Neural cell (in vitro differentiated cells): ENCODE measurements at regions not wholly inside any gene's neighbourhood (a gene's known extent, or its start where the extent isn't known, plus 50 kb on each side); places are given as distances from the start of the nearest gene placed in this dataset.

Source experiments
- H2AFZ ChIP-seq: fragments of 200-600, 300-800 bp; sonication (generic), shearing (Covaris generic); 2 replicates; pipeline ENCODE4 v1.6.0; 2014; ENCODE audit warnings: low read depth, mild to moderate bottlenecking, antibody characterized with exemption, low read length, moderate library complexity
- H3F3A ChIP-seq: fragments of 200-600 bp; shearing (Covaris generic); 2 replicates; pipeline ENCODE4 v1.6.1; 2016; ENCODE audit warnings: mild to moderate bottlenecking, moderate library complexity, mixed read lengths, antibody characterized with exemption, low read length; ENCODE audit not compliant: insufficient read depth, poor library complexity, severe bottlenecking
- H3K27ac ChIP-seq: fragments of 200-600, 300-800 bp; sonication (generic), shearing (Covaris generic); 2 replicates; pipeline ENCODE4 v1.5.1; 2014; ENCODE audit warnings: mild to moderate bottlenecking, low read length, moderate library complexity
- H3K27me3 ChIP-seq: fragments of 300-800, 200-600 bp; sonication (generic), shearing (Covaris generic); 2 replicates; pipeline ENCODE4 v1.6.0; 2014; ENCODE audit warnings: mild to moderate bottlenecking, low read depth, low read length, moderate library complexity; ENCODE audit not compliant: insufficient read depth
- H3K36me3 ChIP-seq: fragments of 300-800, 200-600 bp; sonication (generic), shearing (Covaris generic); 2 replicates; pipeline ENCODE4 v1.5.1; 2014; ENCODE audit warnings: mild to moderate bottlenecking, antibody characterized with exemption, low read length, moderate library complexity; ENCODE audit not compliant: insufficient read depth
- H3K4me2 ChIP-seq: fragments of 300-800, 200-600 bp; sonication (generic), shearing (Covaris generic); 2 replicates; pipeline ENCODE4 v1.6.0; 2014; ENCODE audit warnings: mild to moderate bottlenecking, low read length
- H3K4me3 ChIP-seq: fragments of 300-800, 200-600 bp; sonication (generic), shearing (Covaris generic); 2 replicates; pipeline ENCODE4 v1.5.1; 2014; ENCODE audit warnings: mild to moderate bottlenecking, low read length, moderate library complexity
- H3K79me2 ChIP-seq: fragments of 200-600 bp; shearing (Covaris generic); replicated peaks from 2 replicates; pipeline ENCODE4 v1.6.0; 2014; ENCODE audit warnings: mild to moderate bottlenecking, low read length, moderate library complexity; ENCODE audit not compliant: insufficient read depth
- H3K9ac ChIP-seq: fragments of 300-800, 200-600 bp; sonication (generic), shearing (Covaris generic); 2 replicates; pipeline ENCODE4 v1.6.1; 2016; ENCODE audit warnings: mild to moderate bottlenecking, low read length, mixed read lengths
- H3K9me2 ChIP-seq: fragments of 200-600 bp; shearing (Covaris generic); 2 replicates; pipeline ENCODE4 v1.6.1; 2016; ENCODE audit warnings: mild to moderate bottlenecking, low read length, mixed read lengths; ENCODE audit not compliant: insufficient read depth
- H3K9me3 ChIP-seq: fragments of 200-600, 300-800 bp; sonication (generic), shearing (Covaris generic); 2 replicates; pipeline ENCODE4 v1.6.1; 2016; ENCODE audit warnings: mild to moderate bottlenecking, mixed run types, low read length, moderate library complexity, mixed read lengths
- H4K20me1 ChIP-seq: fragments of 200-600 bp; shearing (Covaris generic); 2 replicates; pipeline ENCODE4 v1.6.1; 2016; ENCODE audit warnings: mild to moderate bottlenecking, mixed run types; ENCODE audit not compliant: insufficient read depth
- EP300 ChIP-seq: fragments of 450-650 bp; conservative IDR thresholded peaks from 2 replicates; pipeline ENCODE4 v1.6.1; 2014; ENCODE audit warnings: antibody characterized with exemption, mild to moderate bottlenecking, moderate library complexity; ENCODE audit not compliant: poor library complexity, severe bottlenecking
- EZH2 ChIP-seq: fragments of 200-600, 300-800 bp; shearing (Covaris generic), sonication (generic); IDR thresholded peaks from 2 replicates; pipeline ENCODE4 v1.6.1; 2014; ENCODE audit warnings: antibody characterized with exemption, low read length, borderline replicate concordance, mild to moderate bottlenecking; ENCODE audit not compliant: insufficient read depth, poor library complexity, severe bottlenecking
- MXI1 ChIP-seq: fragments of 450-650 bp; conservative IDR thresholded peaks from 2 replicates; pipeline ENCODE4 v1.6.1; 2014; ENCODE audit warnings: antibody characterized with exemption, mild to moderate bottlenecking; ENCODE audit not compliant: poor library complexity, severe bottlenecking
- POLR2AphosphoS5 ChIP-seq: IDR thresholded peaks from 2 replicates; pipeline ENCODE4 v1.6.1; 2012
- RAD21 ChIP-seq: fragments of 450-650 bp; conservative IDR thresholded peaks from 2 replicates; pipeline ENCODE4 v1.6.1; 2014; ENCODE audit warnings: antibody characterized with exemption, mild to moderate bottlenecking, moderate library complexity
- SMC3 ChIP-seq: fragments of 450-650 bp; conservative IDR thresholded peaks from 2 replicates; pipeline ENCODE4 v1.6.1; 2014; ENCODE audit warnings: antibody characterized with exemption, mild to moderate bottlenecking, moderate library complexity; ENCODE audit not compliant: poor library complexity
- TAF1 ChIP-seq: IDR thresholded peaks from 2 replicates; pipeline ENCODE4 v1.6.1; 2012; ENCODE audit warnings: low read depth
- TF ChIP-seq, protein P1 (sequence below): fragments of 450-650 bp; IDR thresholded peaks from 2 replicates; pipeline ENCODE4 v1.5.1; 2014; ENCODE audit warnings: antibody characterized with exemption, mild to moderate bottlenecking, moderate library complexity; ENCODE audit not compliant: poor library complexity, severe bottlenecking
- TF ChIP-seq, protein P2 (sequence below): IDR thresholded peaks from 2 replicates; pipeline ENCODE4 v1.6.1; 2012; ENCODE audit warnings: borderline replicate concordance

DNA sequence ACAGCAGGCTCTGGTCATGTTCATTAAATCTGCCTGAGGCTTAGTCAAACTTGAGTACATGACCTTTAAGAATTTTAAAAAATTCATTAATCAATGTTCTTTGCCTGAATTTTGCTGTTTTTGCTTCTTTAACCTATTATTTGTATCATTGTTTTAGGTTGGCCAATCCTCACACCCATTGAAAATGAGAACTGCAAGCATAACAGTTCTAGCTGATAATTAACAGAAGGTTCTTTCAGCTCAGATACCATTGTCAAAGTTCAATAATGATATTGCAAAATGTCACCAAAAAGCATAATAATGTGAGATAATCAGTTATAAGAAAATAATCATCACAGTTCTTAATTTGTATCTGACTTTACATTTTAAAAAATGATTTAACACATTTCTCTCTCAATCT lies 583.1 kb downstream of the TFAP2A start:
- Histone ChIP-seq H4K20me1 (no peaks in the 10 kb centered on the region), H3K4me2 (no peak overlapping the region), H3K27ac (no peak overlapping the region), H3K4me3 (no peak overlapping the region), H3K79me2 (no peaks in the 10 kb centered on the region), H3K9ac (no peak overlapping the region), H3K9me2 (no peaks in the 10 kb centered on the region), H3K27me3 (no peaks in the 10 kb centered on the region), H2AFZ (no peak overlapping the region), H3K36me3 (no peaks in the 10 kb centered on the region), H3K9me3 (no peaks in the 10 kb centered on the region), H3F3A (no peaks in the 10 kb centered on the region)
- TF ChIP-seq, protein P1, sequence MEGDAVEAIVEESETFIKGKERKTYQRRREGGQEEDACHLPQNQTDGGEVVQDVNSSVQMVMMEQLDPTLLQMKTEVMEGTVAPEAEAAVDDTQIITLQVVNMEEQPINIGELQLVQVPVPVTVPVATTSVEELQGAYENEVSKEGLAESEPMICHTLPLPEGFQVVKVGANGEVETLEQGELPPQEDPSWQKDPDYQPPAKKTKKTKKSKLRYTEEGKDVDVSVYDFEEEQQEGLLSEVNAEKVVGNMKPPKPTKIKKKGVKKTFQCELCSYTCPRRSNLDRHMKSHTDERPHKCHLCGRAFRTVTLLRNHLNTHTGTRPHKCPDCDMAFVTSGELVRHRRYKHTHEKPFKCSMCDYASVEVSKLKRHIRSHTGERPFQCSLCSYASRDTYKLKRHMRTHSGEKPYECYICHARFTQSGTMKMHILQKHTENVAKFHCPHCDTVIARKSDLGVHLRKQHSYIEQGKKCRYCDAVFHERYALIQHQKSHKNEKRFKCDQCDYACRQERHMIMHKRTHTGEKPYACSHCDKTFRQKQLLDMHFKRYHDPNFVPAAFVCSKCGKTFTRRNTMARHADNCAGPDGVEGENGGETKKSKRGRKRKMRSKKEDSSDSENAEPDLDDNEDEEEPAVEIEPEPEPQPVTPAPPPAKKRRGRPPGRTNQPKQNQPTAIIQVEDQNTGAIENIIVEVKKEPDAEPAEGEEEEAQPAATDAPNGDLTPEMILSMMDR = no peak
- TF ChIP-seq POLR2AphosphoS5 = no peak
- no peak for TF ChIP-seq MXI1
- no peak for TF ChIP-seq RAD21
- TF ChIP-seq TAF1 = no peak
- TF ChIP-seq EZH2 = no peak
- TF ChIP-seq, protein P2, sequence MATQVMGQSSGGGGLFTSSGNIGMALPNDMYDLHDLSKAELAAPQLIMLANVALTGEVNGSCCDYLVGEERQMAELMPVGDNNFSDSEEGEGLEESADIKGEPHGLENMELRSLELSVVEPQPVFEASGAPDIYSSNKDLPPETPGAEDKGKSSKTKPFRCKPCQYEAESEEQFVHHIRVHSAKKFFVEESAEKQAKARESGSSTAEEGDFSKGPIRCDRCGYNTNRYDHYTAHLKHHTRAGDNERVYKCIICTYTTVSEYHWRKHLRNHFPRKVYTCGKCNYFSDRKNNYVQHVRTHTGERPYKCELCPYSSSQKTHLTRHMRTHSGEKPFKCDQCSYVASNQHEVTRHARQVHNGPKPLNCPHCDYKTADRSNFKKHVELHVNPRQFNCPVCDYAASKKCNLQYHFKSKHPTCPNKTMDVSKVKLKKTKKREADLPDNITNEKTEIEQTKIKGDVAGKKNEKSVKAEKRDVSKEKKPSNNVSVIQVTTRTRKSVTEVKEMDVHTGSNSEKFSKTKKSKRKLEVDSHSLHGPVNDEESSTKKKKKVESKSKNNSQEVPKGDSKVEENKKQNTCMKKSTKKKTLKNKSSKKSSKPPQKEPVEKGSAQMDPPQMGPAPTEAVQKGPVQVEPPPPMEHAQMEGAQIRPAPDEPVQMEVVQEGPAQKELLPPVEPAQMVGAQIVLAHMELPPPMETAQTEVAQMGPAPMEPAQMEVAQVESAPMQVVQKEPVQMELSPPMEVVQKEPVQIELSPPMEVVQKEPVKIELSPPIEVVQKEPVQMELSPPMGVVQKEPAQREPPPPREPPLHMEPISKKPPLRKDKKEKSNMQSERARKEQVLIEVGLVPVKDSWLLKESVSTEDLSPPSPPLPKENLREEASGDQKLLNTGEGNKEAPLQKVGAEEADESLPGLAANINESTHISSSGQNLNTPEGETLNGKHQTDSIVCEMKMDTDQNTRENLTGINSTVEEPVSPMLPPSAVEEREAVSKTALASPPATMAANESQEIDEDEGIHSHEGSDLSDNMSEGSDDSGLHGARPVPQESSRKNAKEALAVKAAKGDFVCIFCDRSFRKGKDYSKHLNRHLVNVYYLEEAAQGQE = no peak
- TF ChIP-seq SMC3 = no peak
- no peak for TF ChIP-seq EP300

DNA sequence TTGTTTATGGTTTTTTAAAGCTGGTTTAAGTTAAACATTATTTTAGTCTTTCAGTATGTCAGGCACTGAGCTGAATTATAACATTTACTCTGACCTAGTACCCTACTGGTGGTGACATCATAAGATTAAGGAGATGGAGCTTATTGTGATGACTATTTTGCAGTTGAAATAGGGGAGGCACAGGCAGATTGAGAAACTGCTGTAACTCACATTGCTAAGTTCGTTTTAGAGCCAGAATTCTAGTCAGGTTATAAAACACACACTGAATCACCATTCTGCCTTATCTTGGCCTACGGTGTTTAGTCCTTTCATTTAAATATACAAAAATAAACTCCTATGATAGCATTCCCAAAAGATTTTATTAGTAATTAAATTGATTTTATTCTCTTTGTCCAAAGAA lies 584.1 kb downstream of the TFAP2A start:
- Histone ChIP-seq H3K27ac (no peak overlapping the region), H3K4me3 (no peak overlapping the region), H3F3A (no peaks in the 10 kb centered on the region), H4K20me1 (no peaks in the 10 kb centered on the region), H3K9ac (no peak overlapping the region), H3K36me3 (no peaks in the 10 kb centered on the region), H3K79me2 (no peaks in the 10 kb centered on the region), H3K27me3 (no peaks in the 10 kb centered on the region), H3K9me2 (no peaks in the 10 kb centered on the region), H3K9me3 (no peaks in the 10 kb centered on the region), H3K4me2 (no peak overlapping the region), H2AFZ (no peak overlapping the region)
- no peak for TF ChIP-seq POLR2AphosphoS5
- TF ChIP-seq, protein P2 = no peak
- no peak for TF ChIP-seq SMC3
- no peak for TF ChIP-seq EZH2
- TF ChIP-seq MXI1 = no peak
- no peak for TF ChIP-seq EP300
- TF ChIP-seq RAD21 = no peak
- TF ChIP-seq, protein P1 = no peak
- TF ChIP-seq TAF1 = no peak
